ENCODE measurements at regions not wholly inside any gene's neighbourhood (a gene's known extent, or its start where the extent isn't known, plus 50 kb on each side); places are given as distances from the start of the nearest gene placed in this dataset.

DNA sequence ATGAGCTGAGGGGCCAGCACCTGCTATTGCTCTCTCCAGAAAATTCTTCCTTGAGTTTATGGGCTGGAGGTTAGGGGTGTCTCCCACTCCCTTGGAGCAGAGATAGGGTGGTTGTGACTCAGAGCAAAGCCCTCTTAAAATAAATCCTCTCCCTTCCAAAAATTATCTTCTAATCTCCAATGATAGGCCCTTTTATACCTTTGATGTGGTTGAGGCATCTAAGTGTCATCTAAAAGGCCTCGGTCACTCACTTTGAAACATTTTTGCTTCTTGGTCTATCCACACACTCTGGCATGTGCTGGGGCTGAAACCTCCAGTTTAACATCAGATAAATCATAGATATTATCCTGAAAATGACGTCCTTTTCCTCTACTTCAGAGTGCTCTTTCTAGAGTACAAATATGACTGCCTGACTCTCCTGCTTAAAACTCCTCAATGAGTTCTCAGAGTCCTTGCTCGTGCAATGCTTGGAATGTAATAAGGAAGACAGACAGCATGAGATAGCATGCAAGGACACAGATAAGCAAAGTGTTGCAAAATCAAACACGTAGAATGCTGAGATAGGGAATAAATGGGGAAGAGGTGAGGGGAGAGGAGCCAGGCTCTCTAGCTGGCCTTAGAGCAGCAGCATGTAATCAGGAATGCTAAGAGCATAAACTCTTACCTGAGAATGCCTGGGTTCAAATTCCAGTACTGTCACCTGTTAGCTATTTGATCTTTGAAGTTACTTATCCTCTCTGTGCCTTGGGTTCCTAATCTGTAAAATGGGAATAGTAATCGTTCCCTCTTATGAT is 374.1 kb upstream of the CITED2 start:
- Histone ChIP-seq H3K9me3 (ENCODE audit: insufficient read depth, low read depth, low read length) (no peaks in the 10 kb centered on the region), H3K4me3 (ENCODE audit: low read length) (no peak overlapping the region), H3K27me3 (ENCODE audit: insufficient read depth, low read length) (no peaks in the 10 kb centered on the region), H3K36me3 (ENCODE audit: insufficient read depth, low read length) (no peaks in the 10 kb centered on the region), H3K27ac (ENCODE audit: low read depth, low read length) (no peak overlapping the region), H3K9ac (ENCODE audit: low read depth, low read length) (no peak overlapping the region), H3K4me1 (ENCODE audit: insufficient read depth, low read length) (peaks cover 8% of the 10 kb centered on the region; the same call in 1 of the 2 replicates)
- 88% methylated on average over 5 of the region's 5 CpGs for WGBS

DNA sequence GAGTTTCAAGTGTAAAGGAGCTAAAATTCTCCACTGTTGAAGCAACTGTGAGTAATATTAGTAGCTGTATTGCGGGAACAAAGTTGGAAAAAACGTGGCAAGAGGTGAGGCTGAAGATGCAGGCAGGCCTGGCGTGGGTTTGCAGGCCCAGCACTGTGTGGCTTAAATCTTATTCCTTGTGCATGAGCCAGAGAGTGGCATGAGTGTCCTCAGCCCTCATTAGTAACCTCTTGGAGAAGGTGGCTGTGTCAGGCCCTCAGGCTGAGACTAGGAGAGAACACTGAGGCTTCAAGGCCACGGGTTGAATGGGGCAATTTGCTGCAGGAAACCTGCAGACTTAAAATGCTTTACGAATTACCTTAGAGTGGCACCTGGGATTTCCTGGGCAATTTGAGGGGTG is 372.7 kb upstream of the CITED2 start:
- Histone ChIP-seq H3K9ac (ENCODE audit: low read depth, low read length) (no peak overlapping the region), H3K27me3 (ENCODE audit: insufficient read depth, low read length) (no peaks in the 10 kb centered on the region), H3K36me3 (ENCODE audit: insufficient read depth, low read length) (no peaks in the 10 kb centered on the region), H3K4me1 (ENCODE audit: insufficient read depth, low read length) (no peaks in the 10 kb centered on the region), H3K9me3 (ENCODE audit: insufficient read depth, low read depth, low read length) (no peaks in the 10 kb centered on the region), H3K27ac (ENCODE audit: low read depth, low read length) (no peak overlapping the region), H3K4me3 (ENCODE audit: low read length) (no peak overlapping the region)
- WGBS = 91% methylated on average over 5 of the region's 5 CpGs

DNA sequence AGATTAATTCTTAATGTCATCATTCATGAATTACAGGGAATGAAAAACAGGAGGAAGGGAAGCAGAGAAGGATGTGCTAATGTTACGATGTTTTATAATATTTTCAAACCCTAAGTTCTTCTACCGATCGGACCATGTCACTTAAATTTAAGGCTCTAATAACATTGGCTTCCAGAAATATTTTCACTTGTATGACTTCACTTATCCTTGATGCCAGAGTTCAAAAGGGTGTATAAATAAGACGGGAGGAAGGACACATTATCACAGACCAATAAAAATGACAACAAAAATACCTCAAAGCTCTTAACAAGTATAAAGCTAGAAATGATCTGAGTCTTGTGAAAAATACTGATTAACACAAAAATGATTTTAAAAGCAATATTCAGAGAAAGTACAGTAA is 370.4 kb upstream of the CITED2 start:
- Histone ChIP-seq H3K4me1 (ENCODE audit: insufficient read depth, low read length) (no peaks in the 10 kb centered on the region), H3K27ac (ENCODE audit: low read depth, low read length) (no peak overlapping the region), H3K9me3 (ENCODE audit: insufficient read depth, low read depth, low read length) (no peaks in the 10 kb centered on the region), H3K4me3 (ENCODE audit: low read length) (no peak overlapping the region), H3K36me3 (ENCODE audit: insufficient read depth, low read length) (no peaks in the 10 kb centered on the region), H3K9ac (ENCODE audit: low read depth, low read length) (no peak overlapping the region), H3K27me3 (ENCODE audit: insufficient read depth, low read length) (no peaks in the 10 kb centered on the region)
- 97% methylated on average over 4 of the region's 4 CpGs for WGBS

DNA sequence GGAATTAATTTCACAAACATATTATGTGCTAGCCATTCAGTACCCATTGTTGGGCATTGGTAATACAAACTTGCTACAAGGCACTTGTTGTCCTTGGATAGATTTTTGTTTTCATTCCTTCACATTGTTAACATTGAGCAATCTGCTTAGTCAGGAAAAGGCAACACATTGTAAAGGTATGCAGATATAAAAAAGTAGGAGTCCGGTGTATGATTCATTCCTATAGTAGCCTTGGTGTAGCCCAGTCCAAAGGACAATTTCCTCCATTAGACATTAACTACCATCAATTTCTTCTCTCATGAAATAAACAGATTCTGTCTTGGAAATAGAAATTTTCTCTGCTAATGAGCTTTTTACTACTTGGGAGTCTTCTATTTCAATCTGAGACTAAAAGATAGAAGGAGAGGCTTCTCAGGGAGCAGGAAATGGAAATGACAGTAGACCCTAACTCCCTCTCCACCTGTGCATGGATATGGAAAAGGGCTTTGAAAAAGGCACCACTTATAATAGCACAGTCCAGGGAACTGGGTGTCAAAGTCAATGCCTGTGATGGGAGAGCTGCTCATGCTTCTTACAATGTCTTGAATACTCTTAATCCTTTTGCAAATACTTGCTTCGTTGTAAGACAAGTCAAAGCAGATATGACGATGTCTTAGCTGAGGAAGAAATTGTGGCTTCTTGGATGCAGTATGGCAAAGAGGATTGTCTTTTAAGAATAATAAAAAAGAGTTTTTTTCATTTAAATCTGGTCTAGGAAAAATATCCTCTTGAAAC is 369.4 kb upstream of the CITED2 start:
- no peaks in the 10 kb centered on the region for H3K4me1 ChIP-seq (ENCODE audit: insufficient read depth, low read length)
- WGBS = 77% methylated on average over 3 of the region's 3 CpGs
- no peaks in the 10 kb centered on the region for H3K9me3 ChIP-seq (ENCODE audit: insufficient read depth, low read depth, low read length)
- H3K9ac ChIP-seq (ENCODE audit: low read depth, low read length) = no peak overlapping the region
- H3K27me3 ChIP-seq (ENCODE audit: insufficient read depth, low read length) = no peaks in the 10 kb centered on the region
- H3K27ac ChIP-seq (ENCODE audit: low read depth, low read length) = no peak overlapping the region
- no peak overlapping the region for H3K4me3 ChIP-seq (ENCODE audit: low read length)
- no peaks in the 10 kb centered on the region for H3K36me3 ChIP-seq (ENCODE audit: insufficient read depth, low read length)

DNA sequence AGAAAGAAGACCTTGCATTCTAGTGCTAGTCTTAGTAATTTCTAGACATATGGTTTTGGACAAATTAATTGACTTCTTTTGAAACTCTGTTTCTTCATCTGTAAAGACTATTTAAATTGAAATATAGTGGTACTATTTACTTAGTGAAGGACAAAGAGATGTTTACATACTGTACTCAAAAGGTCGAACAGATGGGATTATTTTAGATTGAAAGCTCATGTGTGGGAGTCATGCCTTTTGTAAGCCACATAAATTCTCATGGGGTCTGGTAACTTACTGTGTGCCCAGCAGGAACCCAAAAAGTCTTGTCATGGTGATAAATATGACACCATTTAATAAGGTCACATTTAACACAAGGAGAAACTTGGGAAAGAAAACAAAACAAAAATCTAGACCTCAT is 368.2 kb upstream of the CITED2 start:
- Histone ChIP-seq H3K27me3 (ENCODE audit: insufficient read depth, low read length) (no peaks in the 10 kb centered on the region), H3K36me3 (ENCODE audit: insufficient read depth, low read length) (no peaks in the 10 kb centered on the region), H3K4me3 (ENCODE audit: low read length) (no peak overlapping the region), H3K27ac (ENCODE audit: low read depth, low read length) (no peak overlapping the region), H3K4me1 (ENCODE audit: insufficient read depth, low read length) (no peaks in the 10 kb centered on the region), H3K9me3 (ENCODE audit: insufficient read depth, low read depth, low read length) (no peaks in the 10 kb centered on the region), H3K9ac (ENCODE audit: low read depth, low read length) (no peak overlapping the region)
- 88% methylated on average over 1 of the region's 1 CpG for WGBS

DNA sequence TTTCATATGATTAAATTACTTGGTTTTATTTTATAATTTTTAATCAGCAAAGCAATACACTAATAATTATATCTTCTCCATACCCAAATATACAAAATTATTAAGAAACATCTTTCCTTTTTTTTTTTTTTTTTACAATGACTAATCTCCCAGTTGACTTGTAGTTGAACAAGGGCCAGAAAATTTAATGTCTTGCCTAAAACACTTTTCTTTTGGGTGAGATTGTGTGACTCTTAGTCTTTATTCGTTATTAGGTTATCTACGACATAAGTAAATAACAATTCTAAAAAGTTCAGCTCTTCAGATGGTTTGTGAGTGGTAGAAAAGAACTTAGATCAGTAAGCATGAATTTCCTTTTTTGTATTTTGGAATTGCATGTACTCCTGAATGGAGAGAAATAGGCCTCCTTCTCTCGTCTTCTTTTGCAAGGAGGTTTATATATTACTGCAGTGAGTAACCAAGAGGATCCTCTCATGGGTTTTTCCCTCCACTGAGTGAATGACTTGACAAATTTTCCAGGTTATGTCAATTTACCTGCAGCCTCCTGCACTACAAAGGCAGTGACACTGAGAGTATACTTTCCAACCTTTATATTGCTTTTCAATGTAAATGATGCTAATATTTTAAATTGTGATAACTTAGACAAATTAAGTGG is 364.5 kb upstream of the CITED2 start:
- Histone ChIP-seq H3K4me1 (ENCODE audit: insufficient read depth, low read length) (no peaks in the 10 kb centered on the region), H3K27ac (ENCODE audit: low read depth, low read length) (no peak overlapping the region), H3K27me3 (ENCODE audit: insufficient read depth, low read length) (no peaks in the 10 kb centered on the region), H3K4me3 (ENCODE audit: low read length) (no peak overlapping the region), H3K36me3 (ENCODE audit: insufficient read depth, low read length) (no peaks in the 10 kb centered on the region), H3K9ac (ENCODE audit: low read depth, low read length) (no peak overlapping the region), H3K9me3 (ENCODE audit: insufficient read depth, low read depth, low read length) (no peaks in the 10 kb centered on the region)
- 93% methylated on average over 3 of the region's 3 CpGs for WGBS

DNA sequence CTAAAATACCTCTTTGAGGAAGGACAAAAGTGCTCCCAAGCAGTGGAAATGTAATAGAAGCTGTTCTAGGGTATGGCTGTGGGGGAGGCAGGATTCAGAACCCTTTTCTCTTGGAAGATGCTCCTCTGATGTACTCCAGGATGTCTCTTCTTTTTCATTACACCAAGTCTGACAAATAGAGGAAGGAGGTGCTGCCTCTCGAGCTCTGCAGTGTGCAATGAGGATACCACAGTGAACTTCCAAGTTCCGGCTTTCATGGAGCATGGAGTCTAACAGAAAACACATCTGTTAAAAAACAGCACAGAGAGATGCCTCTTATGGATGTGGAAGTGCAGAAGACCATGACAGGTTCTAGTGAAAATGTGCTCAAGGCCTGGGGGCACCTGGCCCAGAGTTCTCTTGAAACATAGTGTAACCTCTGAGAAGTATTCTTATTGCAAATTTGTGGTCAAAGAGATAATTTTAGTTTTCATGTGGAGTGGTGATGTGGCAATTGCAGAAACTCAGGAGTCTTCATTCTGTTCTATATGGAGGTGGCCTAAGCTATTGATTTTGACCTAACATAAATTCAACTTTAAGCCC is 362.0 kb upstream of the CITED2 start:
- Histone ChIP-seq H3K4me3 (ENCODE audit: low read length) (no peak overlapping the region), H3K9me3 (ENCODE audit: insufficient read depth, low read depth, low read length) (no peaks in the 10 kb centered on the region), H3K27ac (ENCODE audit: low read depth, low read length) (no peak overlapping the region), H3K9ac (ENCODE audit: low read depth, low read length) (no peak overlapping the region), H3K4me1 (ENCODE audit: insufficient read depth, low read length) (no peaks in the 10 kb centered on the region), H3K36me3 (ENCODE audit: insufficient read depth, low read length) (no peaks in the 10 kb centered on the region), H3K27me3 (ENCODE audit: insufficient read depth, low read length) (no peaks in the 10 kb centered on the region)
- WGBS = 94% methylated on average over 2 of the region's 2 CpGs

DNA sequence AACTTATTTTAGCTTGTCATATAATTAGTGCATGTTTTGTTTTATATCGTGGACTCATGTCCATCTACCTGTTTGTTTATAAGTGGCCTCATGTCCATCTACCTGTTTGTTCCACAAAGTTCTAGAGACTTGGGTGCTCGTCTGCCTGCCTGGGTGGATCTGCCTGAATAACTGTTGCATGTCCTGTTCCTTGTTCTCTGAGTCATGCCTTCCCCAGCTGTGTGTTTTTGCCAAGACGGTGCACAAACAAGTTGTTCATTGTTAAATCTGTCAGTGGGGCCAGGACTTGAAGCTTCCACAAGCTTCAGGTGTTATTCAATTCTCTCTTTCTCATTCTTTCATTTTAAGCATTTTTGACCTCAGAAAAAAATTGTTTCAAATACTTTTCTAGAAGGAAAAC is 358.0 kb upstream of the CITED2 start:
- no peak overlapping the region for H3K4me3 ChIP-seq (ENCODE audit: low read length)
- 90% methylated on average over 3 of the region's 3 CpGs for WGBS
- H3K27ac ChIP-seq (ENCODE audit: low read depth, low read length) = no peak overlapping the region
- no peaks in the 10 kb centered on the region for H3K27me3 ChIP-seq (ENCODE audit: insufficient read depth, low read length)
- no peak overlapping the region for H3K9ac ChIP-seq (ENCODE audit: low read depth, low read length)
- H3K4me1 ChIP-seq (ENCODE audit: insufficient read depth, low read length) = no peaks in the 10 kb centered on the region
- H3K36me3 ChIP-seq (ENCODE audit: insufficient read depth, low read length) = no peaks in the 10 kb centered on the region
- H3K9me3 ChIP-seq (ENCODE audit: insufficient read depth, low read depth, low read length) = no peaks in the 10 kb centered on the region

DNA sequence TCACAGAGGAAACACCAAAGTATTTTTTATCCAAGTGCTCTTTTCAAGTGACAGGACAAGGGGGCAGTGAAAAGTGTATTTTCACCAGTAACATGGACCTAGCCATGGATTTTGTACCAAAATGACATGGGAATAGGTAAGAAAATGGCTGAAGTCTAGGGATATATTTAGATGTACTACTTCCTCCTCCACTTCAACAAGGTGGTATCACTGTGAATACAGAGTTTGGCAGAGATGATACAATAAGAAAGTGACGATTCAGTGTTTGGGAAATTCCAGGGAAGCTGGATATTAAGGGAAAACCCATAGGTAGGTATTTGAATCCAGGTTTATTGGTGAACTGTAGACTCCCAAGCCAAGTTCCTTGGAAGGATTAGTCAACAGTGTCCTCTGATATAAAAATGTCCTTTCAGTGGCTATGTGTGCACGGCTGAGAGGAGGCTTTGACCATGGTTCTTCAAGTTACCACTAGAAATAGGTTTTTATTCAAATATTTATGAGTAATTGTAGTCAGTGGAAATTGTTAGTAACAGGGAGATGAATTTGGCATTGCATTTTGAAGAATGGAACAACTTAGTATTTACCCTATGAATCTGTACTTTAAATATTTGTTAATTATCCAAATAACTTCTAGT is 356.0 kb upstream of the CITED2 start:
- no peaks in the 10 kb centered on the region for H3K9me3 ChIP-seq (ENCODE audit: insufficient read depth, low read depth, low read length)
- no peaks in the 10 kb centered on the region for H3K27me3 ChIP-seq (ENCODE audit: insufficient read depth, low read length)
- 91% methylated on average over 2 of the region's 2 CpGs for WGBS
- no peak overlapping the region for H3K4me3 ChIP-seq (ENCODE audit: low read length)
- no peak overlapping the region for H3K27ac ChIP-seq (ENCODE audit: low read depth, low read length)
- H3K36me3 ChIP-seq (ENCODE audit: insufficient read depth, low read length) = no peaks in the 10 kb centered on the region
- no peaks in the 10 kb centered on the region for H3K4me1 ChIP-seq (ENCODE audit: insufficient read depth, low read length)
- H3K9ac ChIP-seq (ENCODE audit: low read depth, low read length) = no peak overlapping the region

DNA sequence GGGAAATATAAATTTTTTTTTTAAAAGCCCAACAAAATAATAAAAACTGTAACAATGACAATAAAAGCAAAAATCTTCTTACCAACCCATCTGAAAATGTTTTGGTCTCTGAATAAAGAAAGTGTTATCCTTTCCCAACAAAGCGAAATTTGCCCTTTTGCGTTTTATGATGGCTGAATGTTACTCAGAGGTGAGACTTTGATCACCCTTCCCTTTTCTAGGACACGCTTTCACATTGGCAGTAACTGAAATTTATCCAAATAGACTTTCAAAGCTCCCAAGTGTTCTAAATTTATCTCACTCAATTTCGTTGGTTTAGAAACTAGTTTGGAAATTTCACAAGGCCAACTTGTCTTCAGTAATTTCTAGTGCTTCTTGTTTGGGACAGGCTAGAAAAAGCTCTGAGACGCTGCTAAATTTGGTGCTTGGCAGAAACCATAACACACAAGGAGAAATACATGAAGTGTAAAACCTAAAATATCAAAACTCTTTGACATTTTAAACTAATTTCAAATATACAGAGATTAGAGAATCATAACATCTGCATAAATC is 354.5 kb upstream of the CITED2 start:
- 91% methylated on average over 5 of the region's 5 CpGs for WGBS
- Histone ChIP-seq H3K4me3 (ENCODE audit: low read length) (no peak overlapping the region), H3K9ac (ENCODE audit: low read depth, low read length) (no peak overlapping the region), H3K36me3 (ENCODE audit: insufficient read depth, low read length) (no peaks in the 10 kb centered on the region), H3K27me3 (ENCODE audit: insufficient read depth, low read length) (no peaks in the 10 kb centered on the region), H3K4me1 (ENCODE audit: insufficient read depth, low read length) (no peaks in the 10 kb centered on the region), H3K9me3 (ENCODE audit: insufficient read depth, low read depth, low read length) (no peaks in the 10 kb centered on the region), H3K27ac (ENCODE audit: low read depth, low read length) (no peak overlapping the region)
